Activated gamma-delta T cell treated with Interleukin-2 at 50 U/mL for 16 hours (primary cell): ENCODE measurements at regions not wholly inside any gene's neighbourhood (a gene's known extent, or its start where the extent isn't known, plus 50 kb on each side); places are given as distances from the start of the nearest gene placed in this dataset.
"Not testable (repeated sequence)": the region's sequence is repeated elsewhere in the genome, so short reads cannot be mapped to it uniquely, and the experiment has no call there.

Source experiments
- DNase-seq: peaks from one replicate; pipeline ENCODE4 v3.0.0-alpha.2; 2020

DNA sequence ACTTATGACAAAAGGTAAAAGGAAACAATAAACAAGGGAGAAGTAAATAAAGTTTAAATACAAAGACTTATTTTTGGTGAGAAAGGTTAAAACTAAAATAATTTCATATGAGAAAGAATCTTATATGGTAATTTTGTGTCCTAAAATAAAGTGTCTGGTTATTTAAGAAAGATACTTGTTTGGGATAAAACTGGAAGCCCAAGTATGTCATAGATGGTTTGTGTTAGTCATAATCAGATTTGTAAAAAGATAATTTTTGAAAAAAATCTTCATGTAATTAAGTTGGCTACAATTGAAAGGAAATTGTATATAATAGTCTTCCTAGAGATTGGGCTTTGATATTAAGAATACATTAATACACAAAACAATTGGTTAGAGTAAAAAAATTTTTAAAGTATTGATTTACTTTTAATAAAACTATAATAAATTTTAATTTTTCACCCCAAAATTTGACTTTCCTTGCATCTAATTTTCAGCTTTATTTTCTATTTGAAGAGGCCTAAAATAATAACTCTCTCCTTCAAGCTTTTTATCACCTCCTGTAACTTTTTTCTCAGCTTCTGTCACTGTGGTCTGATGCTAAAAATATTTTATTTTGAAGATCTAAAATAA, 315.6 kb downstream of the SLITRK5 start:
- DNase-seq: no peak

DNA sequence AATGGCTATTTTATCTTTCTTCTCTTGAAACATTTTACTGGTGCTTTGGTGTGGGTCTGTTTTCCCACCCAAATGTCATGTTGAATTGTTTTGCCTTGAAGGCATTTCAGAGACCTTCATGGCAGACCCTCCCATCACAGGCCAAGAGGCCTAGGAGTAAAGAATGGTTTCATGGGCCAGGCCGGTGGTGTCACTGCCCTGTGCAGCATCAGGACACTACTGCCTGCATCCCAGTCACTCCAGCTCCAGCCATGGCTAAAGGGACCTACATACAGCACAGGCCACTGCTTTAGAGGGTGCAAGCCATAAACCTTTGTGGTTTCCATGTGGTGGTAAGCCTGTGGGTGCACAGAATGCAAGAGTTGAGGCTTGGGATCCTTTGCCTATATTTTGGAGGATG, 326.9 kb downstream of the SLITRK5 start:
- no peak for DNase-seq

DNA sequence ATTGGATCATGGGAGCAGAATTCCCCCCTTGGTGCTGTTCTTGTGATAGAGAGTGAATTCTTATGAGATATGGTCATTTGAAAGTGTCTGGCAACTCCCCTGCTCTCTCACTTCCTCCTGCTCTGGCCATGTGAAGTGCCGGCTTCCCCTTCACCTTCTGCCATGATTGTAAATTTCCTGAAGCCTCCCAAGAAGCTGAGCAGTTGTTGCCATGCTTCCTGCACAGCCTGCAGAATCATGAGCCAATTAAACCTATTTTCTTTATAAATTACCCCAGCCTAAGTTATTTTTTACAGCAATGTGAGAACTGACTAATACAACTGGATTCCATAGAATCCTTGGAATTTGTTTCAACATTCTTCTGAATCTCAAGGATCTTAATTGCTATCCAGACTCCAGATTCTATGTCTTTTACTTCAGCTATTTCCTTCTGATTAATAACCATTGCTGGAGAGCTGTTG, 328.1 kb downstream of the SLITRK5 start:
- DNase-seq: no peak

DNA sequence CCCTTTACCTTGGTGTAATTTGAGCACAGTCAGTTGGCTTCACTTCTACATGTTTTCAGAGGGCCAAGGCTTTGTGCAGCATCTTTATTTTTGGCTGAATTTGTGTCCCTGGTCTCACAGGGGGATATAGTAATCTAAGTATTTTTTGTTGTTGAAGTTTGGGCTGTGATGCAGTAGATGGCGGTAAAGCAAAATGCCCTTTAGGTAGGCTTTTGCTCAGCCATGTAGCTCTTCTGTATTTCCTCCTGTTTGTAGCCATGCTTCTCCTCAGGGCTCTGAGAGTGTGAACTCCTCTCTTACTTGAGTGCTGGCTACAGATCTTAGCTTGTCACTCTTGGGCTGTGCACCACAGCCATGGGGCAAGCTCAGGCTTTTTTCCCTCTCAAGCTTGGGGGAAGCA, 328.6 kb downstream of the SLITRK5 start:
- no peak for DNase-seq

DNA sequence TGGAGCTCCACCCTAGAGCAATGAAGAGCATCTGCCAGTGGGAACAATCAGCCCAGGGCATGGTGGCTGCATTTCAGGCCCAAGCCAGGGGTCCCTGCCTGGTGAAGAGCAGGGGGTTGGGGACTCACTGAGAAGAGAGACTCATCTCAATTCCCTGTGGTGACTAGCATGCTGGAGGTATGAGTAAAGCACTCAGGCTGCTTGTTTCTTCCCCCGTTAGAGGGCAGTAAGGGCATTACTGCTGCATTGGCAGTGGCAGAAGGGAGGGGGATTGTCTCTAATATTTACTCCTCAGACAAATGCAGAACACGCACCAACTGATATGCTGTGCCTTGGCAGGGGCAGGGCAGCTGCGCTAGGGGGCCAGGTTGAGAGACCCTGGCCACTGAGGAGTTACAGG, 329.1 kb downstream of the SLITRK5 start:
- no peak for DNase-seq

DNA sequence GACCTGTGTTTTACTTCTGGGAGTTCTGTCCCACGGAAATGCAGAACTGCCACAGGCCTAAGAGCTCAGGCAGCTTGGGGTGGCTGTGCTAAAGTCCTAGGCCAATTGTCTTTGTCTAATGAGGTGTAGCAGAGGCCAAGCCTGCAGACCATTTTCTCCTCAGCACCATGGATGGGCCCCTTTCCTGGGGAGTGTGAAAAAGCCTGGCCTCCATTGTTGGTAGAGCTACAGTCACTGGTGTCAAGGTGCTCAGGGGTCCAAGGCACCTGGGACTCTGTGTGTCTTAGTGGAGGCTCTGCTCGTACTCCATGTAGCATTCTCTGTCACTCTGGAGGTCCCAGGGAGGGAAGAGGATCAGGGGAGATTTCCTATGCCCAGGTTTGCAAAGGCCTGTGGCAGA, 329.6 kb downstream of the SLITRK5 start:
- no peak for DNase-seq

DNA sequence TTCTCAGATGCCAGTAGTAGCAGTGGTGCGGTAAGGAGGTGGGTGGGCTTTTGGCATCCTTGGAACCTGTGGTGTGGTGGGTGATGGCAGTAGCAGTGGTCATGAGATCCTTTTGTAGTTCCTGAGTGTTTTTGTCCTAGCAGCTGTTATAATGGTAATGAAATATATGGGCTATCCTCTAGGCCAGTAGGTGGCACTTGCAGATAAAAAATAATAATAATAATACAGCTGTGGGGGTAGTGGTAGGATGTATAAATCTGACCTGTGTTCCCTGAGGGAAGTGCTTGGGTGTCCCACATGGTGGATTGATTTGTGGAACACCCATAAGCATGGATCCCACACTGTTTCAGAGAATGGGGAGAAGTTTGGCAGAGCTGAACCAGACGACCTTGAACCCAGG, 334.0 kb downstream of the SLITRK5 start:
- DNase-seq: no peak

DNA sequence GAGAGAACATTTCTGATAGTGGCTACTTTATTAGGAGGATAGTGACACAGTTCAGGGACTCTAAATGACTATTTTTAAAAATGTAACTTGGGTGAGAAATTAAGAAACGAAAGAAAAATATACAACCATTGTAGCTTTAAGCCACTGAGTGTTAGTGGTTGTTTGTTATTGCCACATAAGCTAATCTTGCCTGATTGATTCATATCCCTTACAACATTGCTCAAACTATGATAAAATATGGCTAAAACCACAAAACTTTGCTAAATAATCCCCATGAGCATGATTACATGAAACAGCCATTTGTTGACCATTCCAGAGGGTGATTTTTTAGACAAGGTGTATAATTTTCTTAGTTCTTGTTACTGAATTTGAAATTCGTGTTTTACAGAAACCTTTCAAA, 343.4 kb downstream of the SLITRK5 start:
- DNase-seq: no peak

DNA sequence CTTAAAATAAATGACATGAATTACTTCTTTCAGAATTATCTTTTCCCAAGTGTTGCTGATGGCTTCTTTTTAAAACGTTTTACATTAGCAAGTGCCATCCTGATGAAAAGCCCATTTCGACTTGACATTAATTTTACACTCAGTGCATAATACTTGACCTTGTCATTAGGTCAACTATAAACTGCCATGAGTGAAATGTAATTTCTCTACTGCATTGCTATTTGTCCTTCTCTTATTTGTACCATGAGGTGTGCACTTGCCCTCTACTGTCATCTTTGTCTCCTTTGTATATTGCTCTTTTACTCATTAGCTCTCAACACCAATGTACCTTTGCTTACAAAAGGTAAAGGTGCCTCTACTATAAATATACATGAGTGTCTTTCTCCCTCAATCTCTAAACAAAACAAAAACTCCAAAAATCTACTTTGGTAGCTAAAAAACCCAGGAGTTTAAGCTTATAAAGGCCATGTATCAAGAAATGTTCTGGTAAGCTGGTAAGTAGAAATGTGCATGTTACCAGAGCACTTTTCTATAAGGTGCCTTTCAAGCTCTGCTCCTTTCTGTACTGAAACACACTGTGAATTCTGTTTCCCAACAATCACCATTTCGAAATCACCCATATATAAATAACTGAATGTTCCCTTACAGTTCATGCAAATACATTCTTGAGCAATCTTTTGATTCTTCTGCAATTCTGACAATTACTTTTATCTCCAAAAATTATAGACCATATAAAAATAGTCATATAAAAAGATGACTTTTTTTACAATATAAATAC, 351.4 kb downstream of the SLITRK5 start:
- no peak for DNase-seq

DNA sequence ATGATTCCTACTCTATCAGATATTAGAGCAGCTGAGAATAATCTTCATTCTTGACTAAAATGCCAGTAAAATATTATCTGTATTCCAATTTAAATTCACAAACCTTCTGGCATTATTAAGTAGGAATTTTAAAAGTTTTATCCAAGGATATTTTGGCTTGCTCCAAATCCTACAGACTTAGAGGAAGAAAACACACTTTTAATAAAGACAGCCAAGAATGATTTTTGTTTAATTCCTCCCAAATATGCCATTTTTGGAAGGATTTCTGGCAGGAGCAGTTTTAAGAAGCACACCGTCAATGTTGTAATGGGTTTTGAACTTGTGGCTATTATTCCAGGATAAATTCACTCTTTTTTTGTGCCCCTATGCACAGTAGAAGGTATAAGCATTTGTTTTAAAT, 355.1 kb downstream of the SLITRK5 start:
- DNase-seq: no peak

DNA sequence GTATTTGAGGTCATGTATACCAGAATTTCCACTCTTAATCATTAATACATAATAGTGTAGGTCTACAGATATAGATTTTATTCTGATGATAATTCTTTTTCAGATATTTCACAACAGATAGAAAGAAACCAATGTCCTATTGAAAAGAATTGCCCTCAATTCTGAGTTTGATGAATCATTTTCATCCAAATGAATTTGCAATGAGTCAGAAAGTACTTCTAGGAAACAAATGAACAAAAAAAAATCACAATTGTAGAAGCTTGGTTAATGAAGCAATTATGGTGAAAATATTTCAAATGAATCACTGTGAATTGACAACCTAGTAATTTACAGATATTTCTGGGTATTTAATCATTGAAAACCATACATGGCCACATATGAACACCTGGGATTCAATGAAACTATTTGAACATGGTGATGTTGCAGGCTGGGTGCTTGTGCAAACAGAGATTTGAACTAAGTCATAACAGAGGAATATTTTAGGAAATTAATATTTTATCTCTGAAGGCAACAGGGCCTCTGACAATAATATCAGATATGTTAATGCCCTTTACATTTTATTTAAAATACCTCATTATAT, 360.9 kb downstream of the SLITRK5 start:
- DNase-seq: no peak

DNA sequence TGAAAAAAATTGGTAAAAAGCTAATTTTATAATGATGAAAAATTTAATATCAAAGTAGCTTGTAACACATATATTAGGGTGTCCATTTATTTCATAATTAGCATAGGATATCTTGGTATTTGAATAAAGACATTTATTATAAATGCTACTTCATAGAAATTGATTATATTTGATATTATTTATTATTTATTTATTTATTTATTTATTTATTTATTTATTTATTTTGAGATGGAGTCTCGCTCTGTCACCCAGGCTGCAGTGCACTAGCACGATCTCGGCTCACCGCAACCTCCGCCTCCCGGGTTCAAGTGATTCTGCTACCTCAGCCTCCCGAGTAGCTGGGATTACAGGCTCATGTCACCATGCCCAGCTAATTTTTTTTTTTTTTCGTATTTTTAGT, 365.0 kb downstream of the SLITRK5 start:
- DNase-seq: not testable (repeated sequence)

DNA sequence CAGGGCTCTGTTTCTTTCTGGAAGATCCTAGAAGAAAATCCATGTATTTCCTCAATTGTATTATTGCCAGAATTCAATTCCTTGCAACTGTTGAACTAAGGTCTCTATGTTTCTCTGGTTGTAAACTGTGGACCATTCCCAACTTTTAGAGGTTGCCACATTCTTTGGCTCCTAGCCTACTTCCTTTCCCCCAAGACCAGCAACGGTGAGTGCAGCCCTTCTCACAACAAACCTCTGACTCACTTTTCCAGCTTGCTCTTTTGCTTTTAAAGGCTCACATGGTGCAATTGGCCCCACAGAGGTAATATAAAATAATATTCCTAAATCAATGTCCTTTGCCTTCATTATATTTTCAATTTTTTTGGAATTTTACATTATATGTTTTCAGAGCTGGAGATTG, 371.3 kb downstream of the SLITRK5 start:
- no peak for DNase-seq

DNA sequence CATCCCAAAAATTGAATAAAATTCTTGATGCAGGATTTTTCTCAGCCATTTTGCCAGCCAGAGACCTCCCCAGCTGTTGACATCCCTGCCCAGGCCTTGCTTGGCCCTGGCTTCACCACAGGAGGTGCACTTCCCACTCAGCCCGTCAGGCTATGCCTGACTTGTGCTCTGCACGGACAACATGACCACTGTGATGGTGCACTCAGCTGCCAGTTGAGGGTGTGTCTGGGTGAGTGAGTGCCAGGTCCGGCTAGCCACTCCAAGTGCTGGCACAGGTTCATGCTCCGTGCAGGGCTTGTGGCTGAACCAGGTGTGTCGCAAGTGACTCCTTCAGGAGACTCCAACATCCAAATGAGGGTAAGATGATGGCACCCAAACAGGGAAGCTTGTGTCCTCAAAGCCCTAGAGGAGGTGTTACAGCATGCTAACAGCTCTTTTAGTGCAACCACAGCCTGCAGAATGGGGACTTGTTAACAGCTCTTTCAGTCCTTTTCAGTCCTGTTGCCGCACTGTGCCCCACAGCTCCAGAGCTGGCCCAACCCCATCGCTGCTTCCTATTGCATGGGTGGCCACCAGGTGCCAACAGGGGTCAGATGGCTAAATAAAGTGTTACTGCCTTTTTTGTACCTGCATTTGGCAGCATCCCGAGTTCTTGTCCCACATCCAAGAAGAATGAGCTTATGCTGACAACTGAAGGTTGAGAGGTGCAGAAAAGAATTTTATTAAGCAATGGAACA, 380.7 kb downstream of the SLITRK5 start:
- no peak for DNase-seq

DNA sequence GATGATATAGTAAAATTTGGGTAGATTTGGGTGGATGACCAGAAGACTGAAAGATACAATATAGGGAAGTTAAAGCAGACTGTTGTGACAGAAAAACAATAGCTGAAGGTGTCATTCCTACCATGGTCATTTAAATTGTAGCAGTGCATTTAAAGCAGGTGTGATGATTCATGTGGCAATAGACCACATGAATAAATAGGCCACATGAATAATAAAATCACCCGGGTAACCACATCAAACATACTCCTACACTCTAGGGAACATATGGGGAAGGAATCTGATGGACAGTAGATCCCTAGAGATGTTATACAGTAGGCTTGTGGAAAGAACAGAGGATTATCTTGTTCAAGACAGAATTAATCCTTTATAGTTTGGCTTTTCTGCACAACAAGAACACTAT, 392.6 kb downstream of the SLITRK5 start:
- DNase-seq: no peak

DNA sequence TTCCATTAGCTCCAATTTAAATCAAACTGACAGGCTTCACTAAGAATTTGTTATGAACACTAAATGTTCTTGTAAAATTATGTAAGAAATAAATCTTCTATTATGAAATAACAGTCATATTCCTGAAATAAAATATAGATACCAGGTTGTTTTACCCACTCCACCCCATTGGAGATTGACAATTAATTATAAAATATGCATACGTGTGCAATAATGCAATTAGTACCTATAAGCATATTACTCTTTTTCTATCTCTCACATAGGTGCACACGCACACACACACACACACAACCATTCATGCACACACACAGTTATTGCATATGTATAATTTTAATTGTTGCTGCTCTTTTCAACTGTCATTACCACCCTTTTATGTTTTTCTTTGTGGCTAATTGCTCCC, 395.7 kb downstream of the SLITRK5 start:
- DNase-seq: no peak

DNA sequence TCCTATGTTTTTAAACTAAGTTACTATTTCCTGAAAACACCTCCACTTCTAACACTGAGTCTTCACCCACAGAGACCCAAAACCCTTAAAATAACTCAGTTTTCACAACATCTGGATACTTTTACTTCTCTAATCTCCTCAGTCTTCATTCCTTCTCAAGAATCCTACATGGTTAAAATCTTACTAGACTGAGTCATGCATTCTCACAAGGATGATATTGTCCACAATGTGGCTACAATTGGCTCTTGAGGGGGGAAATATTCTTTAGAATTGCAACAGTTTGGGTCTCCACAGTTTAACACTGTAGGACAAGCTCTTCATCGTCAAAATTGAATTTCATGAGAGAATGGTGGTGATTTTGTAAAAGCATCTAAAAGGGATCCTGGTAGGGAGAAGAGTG, 397.1 kb downstream of the SLITRK5 start:
- no peak for DNase-seq

DNA sequence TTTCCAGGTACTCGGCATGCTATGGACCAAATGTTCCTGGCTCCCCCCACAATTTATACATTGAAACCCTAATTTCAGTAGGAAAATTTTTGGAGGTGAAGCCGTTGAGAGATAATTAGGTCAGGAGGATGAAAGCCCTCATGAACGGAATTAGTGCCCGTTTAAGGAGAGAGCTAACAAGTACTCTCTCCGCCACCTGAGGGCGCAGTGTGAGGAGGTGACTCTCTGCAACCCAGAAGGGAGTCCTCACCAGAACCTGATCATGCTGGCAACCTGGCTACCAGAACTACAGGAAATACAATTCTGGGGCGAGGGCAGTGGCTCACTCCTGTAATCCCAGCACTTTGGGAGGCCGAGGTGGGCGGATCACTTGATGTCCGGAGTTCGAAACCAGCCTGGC, 397.8 kb downstream of the SLITRK5 start:
- DNase-seq: no peak

DNA sequence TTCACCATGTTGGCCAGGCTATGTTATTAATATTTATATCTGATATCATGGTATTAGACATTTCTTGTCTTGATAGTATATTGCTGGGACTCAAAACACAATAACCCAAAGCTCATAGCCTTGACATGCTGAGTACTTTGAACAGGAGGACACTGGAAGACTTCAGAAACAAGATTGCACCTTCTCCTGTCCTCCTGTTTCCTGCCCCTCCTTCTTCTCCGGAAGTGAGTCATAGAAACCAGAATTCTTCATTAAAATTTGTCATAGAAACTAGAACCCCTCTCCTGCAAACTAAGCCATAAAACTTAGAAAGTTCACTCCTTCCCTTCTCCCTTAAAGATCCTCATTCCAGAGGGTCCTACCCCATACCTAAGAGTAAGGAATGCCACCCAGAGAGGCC, 400.2 kb downstream of the SLITRK5 start:
- DNase-seq: no peak

DNA sequence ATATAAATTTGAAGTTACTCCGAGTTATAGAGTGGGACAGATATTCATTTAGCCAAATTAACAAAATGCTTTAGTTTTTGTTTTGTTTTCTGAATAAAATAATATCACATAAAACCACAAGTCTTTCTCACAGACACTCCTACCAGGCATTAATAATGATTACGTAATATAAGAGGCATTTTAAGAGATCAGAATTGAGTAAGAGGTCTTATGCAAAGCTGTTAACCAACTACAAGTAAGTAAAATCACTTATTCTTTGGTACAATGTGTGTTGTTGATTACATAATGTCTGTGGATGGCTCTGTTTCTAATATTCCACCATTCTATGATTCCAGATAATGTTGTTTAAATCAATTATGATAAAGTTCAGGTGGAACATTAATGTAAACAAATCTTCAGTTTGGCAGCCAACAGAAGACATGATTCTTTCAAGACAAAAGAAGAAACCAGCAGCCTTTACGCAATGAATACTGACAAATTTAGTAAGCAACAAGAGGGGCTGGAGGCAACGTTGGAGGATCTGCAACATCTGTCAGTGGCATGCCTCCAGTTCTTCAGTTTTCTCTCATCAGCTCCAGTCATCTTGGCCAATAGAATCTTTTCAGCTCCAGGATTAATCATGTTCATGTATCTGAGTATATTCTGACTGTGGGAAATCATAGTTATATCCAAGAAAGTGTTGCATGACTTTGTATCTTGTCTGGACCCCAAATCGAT, 403.8 kb downstream of the SLITRK5 start:
- DNase-seq: no peak

DNA sequence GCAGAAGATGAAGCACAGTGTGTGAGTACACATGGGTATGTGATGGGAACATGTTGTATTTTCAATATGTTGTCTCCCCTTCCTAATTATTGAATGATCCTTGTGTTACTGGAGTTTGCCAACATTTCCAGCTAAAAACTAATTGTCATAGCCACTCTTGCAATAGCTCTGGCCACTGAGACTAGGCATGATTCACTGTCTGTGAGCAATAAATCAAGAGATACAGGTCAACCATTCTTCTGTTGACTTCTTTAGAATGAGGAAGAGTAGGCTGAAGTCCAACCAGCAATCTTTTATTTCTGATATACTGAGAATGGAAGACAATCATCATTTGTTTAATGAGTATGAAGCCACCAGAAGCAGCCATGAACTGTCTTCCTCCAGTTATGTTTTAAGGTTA, 413.9 kb downstream of the SLITRK5 start:
- no peak for DNase-seq

DNA sequence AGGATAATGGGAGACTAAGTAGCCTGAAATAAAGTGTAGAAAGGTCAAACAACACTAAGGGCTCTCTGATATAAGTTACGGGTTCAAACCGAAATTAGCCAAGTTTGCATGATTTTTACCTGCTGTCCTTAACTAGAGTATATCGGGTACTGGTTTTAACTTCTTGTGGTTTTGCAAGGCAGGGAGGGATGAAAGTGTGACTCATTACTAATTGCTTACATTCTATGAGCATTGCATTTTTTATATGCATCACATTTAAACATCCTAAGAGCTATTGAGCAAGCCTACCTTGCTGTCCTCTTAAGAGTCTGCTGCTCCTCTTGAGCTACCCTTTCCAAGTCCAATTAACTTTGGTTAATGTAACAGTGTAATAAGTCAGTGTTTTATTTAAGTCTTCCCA, 415.4 kb downstream of the SLITRK5 start:
- DNase-seq: no peak

DNA sequence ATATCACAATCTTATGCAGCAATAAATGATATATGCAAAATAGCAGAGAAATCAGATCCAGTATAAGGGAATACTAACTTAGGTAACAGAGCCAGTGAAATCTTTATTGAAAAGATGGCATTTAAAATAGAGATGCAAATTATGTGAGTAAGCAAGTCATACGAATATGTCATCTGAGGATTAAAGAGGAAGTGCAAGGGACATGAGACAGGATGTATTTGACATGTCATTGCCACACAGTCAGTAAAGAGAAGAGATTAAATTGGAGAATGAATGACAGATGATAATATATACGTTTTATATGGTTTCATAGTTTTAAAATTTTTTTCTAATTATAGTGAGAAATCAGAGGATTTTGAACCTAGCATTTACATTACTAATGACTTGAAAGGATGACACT, 426.4 kb downstream of the SLITRK5 start:
- DNase-seq: no peak
